ENCODE measurements at regions not wholly inside any gene's neighbourhood (a gene's known extent, or its start where the extent isn't known, plus 50 kb on each side); places are given as distances from the start of the nearest gene placed in this dataset.

DNA sequence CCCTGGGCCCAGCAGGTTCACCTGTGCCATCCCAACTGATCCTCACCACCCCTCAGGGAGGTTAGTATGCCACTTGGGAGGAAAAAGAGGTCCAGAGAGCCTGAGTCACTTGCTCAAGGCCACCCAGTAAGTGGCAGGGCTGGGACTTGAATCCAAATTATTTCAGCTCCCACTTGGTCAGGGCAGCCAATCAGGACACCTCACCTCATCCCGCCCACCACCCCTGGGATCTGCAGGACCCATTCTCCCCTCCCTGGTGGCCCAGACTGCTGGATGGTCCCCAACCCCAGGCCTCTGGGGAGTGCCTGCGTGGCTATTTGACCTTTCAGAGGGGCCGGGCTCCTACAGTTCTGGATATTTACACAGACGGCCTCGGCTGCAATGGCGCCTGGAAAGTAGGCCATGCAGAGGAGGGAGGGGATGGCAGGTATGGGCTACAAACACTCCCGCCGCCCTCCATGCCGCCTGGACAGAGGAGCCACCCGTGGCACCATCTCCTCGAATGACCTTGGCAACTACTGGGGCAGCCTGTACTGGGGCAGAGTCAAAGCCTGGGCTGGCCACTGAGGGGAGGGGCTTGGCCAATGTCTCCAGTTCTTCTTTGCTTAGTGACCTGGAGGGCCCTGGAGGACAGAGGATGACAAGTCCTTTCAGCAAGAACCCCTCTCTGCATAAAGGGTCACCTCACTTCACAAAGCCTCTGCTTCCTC lies 153.6 kb upstream of the LINGO1 start:
- DNase-seq, result no peak

DNA sequence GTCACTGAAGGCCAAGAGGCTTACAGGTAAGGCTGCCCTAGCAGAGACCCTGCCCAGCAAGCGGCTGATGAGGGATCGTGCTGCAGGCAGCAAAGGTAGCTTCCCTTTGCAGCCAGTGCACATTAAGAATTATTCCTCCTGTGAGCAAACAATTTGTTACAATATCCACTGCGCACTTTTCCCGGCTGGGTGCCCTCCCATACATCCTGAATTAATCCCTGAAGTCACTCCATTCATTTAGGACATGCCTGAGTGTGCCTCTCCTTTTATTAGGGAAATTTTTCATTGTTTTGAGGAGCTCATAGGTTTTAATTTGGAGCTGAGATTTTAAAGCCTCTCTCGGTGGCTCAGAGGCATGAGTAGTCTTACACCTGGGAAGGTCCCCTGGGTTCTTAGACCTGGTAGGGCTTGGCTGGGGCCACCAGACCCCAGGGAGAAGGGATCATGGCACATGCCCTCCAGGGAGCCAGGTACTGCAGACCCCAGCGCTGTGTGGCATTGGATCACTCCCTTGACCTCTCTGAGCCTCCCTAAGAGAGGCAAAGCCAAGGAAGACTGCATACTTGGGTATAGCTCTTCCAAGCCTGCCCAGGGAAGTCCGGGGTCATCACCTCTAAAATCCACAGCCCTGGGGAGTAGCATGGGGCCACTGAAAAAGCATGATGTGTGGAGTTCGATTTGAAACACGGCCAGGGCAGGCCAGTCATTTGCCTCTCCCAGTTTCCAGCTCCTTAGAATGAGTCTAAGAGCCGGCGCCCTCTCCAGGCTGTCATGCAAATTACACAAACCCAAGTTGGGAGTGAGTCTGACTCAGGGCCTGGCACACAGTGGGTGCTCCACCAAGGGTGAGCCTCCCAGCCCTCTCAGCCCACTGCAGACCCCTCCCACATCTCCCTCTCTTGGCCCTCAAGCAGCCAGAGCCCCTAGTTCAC lies 151.9 kb upstream of the LINGO1 start:
- no peak for DNase-seq

DNA sequence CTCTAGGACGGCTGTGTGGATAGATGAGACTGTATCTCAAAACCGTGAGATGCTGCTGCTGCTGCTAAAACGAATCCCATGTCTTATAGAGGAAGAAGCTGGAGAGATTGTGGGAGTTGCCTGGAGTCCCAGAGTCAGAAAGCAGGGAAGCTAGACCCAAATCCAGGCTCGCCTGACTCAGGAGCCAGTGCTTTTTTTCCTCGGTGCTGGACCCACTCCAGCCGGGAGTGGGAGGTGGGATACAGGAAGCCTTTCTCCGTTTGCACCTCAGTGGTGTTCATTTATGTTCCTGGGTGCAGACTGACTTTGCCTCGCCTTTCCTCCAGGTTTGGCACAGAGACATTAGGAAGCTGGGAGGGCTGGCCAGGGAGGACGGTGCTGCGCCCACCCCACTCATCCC lies 150.9 kb upstream of the LINGO1 start:
- DNase-seq, result no peak

DNA sequence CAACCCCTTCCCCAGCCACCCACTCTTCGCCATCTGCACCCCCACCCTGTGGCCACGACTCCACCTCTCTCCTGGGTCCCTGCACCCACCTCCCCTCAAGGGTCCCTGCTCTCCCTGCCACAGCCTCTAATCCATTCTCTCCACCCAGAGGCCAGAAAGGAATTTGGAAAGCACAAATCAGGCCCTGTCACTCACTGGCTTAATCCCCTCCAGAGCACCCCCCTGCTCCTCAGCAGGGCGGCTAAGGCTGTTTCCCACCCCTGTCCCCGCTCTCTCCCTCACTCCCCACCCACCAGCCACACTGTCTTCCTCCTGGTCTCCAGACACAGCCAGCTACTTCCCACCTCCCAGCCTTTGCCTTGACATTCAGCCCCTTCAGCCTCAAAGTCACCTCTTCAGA lies 150.0 kb upstream of the LINGO1 start:
- no peak for DNase-seq

DNA sequence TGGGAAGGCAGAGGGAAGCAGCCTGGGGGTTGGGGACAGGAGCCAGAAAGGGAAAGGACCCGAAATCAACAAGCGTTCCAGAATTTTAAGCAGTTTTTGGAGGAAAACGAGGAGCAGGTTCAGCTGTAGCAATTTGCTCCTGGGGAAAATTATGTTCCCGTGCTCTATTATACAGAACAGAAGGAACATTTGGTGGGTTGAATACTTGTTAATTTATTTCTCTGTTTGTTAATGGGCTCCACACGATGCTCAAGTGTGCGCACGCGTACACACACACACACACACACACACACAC lies 149.2 kb upstream of the LINGO1 start:
- DNase-seq, result no peak

DNA sequence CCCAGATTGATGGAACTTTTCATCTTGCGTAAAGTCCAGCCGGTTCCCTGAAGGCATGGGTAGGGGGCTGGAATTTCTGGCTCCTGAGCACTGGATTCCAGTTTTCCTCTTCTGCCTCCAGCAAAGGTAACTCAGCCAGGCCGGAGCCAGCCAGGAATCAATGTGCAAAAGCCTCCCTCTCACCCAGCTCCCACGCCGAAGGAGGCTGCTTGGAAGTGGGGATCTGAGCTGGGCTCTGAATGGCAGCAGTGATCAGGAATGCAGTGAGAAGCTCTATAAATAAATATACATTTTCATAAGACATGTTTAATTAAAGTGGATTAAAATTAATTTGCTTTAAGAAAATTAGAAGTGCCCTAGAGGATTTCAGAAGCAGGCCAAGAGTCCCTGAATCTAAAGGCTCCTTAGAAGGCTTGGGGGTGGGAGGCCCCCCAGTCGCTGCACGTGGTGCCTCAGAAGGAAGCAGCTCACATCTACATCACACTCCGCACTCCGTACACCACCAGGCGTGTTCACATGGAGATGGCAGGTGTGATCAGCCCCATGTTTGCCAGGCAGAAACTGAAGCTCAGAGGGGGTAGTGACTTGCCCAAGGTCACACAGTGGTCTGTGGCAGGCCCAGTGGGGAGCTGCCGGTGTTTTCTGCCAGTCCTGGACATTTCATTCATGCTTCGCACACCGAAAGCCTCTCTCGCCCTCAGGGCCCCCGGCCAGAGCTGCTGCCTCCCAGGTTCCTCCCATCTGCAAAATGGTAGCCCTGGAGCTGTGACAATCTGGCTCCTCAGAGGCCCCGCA lies 148.6 kb upstream of the LINGO1 start:
- no peak for DNase-seq

DNA sequence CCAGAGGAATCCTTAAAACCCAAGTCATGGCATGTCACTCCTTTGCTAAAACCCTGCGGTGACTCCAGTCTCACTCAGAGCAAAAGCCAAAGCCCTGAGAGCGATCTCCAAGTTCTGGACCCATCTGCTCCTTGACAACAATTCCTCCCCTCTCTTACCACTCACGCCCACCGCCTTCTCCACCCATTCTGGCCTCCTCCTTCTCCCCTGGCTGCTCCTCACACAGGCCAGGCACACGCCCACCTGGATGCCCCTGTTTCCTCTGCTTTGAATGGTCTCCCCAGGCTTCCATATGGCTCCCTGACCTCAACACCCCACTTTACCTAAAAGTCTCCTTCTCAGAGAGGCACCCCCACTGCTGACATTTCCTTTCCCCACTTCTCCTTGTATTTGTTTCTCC lies 146.1 kb upstream of the LINGO1 start:
- no peak for DNase-seq

DNA sequence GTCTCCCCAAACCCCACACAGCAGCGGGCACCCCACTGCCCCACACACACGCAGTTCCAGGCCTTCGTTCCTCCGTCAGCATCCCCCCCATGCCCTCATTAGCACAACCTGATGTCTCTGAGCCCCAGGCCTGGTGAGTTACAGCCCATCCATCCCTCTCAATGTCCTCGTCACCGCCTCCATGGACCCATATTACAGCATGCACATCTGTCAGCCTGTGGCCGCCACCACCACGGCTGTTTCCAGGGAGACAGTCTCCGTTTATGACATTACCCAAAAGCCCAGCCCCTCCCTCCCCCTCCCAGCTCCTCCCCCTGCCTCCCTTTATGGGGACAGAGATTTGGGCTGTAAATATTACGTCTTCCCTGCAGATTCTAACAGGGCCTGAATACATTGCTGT lies 143.1 kb upstream of the LINGO1 start:
- no peak for DNase-seq

DNA sequence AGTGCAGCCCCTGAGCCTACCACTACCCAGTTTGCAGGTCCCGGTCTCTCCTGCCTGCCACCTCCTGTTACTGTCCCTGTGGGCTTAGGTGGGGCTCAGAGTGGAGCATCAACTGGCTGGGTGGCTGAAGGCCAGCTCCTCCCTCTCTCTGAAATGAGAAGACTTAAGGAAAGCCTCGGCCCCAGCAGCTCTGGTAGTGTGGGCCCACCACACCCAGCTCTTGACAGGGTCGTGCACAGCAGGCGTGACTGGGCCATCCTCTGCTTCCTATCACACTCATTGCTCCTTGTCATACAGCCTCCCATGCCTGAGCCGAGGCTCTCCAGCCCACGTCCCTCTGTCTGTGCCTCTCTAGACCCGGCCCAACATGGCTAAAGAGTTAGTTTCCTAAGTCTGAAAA lies 142.7 kb upstream of the LINGO1 start:
- no peak for DNase-seq

DNA sequence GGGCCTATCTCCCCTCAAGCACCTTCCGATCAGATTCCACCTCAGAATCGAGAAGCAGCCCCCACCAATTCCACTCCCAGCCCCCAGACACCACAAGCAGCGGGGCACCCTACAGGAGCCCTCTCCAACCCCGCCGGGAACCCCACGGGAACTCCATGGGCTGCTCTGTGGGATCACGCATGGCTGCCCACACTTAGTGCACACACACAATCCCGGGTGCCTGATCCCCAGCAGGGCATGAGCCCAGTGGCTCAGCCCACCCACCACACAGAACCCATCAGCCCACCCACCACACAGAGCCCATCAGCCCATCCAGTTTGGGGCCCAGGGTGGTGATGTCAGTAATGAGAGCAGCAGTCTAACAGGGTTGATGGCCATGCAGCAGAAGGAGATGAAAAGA lies 141.6 kb upstream of the LINGO1 start:
- no peak for DNase-seq

DNA sequence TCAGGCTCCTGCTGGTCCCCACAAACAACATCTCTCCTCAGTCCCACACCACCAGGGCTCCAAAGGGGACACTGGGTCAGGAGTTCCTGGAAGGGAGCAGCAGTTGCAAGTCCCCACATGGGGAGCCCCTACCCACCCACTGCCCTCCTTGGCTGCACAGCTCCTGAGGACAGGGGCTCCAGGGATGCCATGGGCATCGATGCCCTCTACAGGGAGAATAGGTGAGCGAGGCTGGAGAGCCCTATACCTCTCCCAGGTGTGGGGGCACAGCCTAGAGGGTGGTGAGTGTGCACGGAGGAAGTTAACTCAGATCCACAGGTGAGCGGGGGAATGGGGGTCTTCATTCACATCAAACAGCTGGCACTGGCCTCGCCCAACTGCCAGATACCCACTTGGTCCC lies 141.2 kb upstream of the LINGO1 start:
- no peak for DNase-seq

DNA sequence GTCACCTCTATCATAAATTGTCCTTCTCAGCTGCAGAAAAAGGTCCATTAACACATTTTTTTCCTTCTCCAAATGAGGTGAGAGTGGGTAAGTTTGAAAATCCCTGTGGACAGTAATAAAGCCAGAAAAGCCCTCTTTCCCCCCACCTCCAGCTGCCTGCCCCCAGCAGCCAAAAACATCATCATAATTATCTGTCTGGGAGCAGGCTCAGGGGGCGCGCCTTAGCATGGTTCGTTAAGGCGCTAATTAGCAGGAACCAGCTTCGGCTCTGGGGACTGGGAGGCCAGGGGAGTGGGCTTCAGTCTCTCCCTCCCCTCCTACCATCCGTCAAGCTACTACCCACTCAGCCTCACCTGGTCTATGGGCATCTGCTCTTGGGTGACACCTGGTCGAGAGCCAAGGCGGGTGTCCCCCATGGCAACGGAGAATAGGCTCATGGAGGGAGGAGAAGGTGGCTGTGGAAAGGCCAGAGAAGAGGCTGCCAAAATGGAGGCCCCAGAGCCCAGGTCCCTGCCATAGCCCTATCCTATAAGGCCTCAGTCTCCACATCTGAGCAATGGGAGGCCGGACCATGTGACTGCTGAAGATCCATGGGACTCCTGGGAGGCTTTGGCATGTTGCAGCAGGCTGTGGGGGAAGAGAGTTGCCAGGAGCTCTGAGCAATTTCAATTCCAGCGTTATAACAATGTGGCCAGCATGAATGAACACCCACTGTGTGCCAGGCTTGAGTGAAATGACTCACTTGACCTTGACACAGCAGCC lies 140.1 kb upstream of the LINGO1 start:
- DNase-seq, result no peak

DNA sequence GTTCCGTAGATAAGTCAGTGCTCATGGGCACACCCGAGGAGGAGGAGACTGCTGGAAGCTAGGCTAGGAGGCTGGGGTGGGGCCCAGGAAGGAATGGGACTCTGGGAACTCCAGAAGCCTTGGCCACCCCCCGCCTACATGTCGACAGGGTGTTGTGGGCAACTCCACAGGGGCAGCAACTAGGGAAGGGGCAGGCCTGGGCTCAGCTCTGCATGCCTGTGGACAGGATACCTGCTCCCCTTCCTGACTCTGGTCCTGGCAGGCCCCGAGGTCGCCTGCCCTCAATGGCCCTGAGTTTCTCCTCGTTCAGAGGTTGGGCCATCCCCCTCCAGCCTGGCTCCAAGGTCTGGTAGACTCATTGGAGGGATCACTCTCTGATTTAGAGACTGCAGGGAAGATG lies 138.9 kb upstream of the LINGO1 start:
- DNase-seq, result no peak

DNA sequence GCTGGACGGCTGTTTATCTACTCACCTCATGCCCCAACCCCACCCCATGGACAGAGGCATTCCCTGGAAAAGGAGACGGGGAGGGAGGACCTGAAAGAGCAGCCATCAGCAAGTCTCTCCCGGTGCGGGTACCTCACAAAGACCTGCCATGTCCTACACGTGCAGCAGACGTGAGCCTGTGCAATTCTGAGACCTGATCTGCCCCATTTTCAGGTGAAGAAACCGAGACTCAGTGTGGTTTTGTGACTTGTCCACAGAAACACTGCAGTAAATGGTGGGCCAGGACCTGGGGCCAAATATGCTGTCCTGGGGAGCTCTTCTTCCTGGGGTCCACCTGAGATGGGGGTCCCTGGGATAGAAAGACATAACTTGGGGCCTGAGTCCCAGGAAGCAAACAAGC lies 137.0 kb upstream of the LINGO1 start:
- no peak for DNase-seq

DNA sequence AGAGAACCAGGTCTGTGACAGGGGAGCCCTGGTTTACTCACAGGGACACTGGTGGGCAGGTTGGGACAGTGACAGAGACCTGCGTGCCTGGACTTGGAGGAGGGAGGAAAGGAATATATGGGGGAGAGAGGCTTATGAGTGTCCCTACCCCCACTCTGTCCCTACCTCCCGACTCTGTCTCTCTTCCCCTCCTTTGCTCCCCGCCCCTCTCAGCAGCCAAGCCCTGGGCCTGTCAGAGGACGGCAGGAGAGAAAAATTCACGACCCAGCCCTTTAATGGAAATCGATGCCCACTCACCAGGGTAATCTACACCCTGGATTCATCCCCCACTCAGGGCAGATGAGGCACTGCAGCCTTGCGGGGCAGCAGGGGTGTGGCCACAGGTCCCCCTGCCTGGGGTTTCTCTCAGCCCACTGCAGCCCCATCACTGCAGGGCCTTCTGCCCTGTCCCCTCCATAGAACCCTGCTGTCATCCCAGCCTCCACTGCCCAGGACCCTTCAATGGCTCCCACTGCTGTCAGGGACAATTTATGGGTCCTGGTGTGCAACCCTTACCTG lies 135.9 kb upstream of the LINGO1 start:
- no peak for DNase-seq

DNA sequence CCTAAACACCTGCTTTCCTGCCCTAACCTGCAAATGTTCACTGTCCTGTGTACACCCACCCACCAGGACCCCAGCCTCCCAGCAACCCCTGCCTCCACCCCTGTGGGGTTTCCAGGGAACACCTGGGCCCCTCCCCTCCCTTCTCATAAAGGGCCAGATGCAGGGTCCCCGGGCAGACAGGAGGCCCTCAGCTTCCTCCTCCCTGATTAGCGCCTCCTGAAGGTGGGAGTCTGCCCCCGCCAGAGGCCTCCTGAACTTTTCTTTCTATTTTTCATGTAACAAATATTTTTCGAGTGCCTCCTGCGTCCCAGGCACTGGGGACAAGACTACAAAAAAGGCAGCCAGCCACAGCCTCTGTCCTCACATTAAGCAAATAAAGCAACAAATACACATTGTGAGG lies 135.4 kb upstream of the LINGO1 start:
- DNase-seq, result no peak

DNA sequence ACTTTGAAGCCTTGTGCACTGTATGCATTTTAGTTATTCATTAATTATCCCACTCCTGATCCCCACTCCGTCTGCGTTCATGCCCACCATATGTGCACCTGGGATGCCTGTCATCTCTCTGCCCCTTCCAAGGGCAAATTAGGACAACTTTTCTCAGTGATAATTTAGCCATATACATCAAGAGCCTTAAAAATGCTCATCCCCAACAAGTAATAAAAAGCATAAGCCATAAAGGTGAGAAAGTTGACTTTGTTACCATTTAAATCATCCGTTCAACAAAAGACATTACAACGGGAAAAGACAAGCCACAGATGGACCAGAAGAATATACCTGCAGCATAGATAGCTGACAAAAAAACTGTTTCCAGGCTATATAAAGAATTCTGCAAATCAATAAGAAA lies 131.4 kb upstream of the LINGO1 start:
- DNase-seq, result no peak

DNA sequence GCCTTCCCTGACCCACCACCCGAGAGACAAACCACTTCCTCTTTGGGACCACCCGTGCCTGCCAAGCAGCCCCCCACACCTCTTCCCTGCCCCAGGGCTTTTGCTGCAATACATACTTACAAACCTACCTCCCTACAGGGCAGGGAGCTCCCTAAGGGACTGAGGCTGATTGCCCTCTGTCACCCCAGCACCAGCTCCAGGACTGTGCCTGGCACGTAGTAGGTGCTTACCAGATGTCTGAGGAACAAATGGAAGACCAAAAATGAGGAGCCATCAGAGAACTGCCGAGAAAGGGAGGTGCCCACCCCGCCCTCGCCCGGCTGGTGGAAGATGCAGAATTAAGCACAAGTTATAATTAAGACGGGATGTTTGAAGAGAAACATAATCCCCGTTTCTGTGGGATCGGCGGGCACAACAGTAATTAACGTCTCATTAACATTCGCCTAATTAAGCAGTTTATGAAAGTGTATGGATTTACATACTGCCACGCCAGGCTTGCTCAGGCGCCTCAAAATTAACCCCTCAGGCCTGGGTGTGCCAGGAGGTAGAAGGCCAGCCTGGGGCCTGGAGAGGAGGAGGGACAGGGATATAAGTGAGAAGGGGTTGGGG lies 130.1 kb upstream of the LINGO1 start:
- DNase-seq, result no peak

DNA sequence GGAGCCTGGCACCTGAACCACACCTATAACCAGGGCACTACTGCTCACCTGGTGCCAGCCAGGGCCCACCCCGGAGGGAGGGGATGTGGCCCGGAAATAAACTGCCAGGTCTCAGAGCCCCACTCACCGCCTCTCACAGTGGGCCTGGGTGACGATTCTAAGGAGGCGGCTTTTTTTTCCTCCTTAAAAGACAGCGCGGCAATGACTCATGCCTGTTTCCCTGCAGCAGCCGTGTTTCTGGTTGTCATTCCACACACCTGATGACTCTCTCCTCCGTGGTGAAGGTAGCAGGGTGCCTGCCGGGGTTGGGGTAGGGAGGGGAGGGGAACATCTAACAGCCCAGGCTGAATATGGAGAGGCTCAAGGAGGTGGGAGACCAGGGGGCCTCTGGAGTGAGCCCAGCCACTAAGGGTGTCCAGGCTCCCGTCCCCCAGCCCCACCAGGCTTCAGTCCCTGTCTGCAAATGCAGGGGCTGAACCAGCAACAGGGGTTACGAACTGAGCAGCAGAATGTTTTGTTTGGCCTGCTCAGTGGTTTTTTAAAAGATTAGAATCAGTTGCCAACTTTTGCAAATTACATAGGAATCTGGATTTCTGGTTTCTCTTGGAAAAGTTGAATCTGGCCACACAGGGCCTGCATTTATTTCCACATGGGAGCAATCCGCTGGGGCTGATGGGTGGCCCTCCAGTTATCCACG lies 127.3 kb upstream of the LINGO1 start:
- no peak for DNase-seq

DNA sequence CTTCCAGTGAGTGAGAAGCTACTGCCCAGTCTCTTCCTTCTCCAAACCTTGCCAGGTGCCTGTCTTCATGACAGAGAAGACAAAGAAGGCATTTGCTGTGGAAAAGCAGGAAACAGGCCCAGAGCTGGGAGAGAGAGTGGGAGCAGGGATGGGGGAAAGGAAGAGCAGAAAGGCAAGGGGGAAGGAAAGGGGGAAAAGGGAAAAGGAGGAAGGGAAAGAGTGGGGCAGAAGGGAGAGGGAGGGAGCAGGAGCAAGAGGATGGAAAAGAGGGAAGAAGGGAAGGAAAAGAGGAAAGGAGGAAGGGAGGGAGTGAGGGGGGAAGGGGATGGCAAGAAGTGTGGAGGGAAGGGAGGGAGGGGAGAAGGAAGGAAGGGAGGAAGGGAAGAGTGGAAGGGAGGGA lies 121.2 kb upstream of the LINGO1 start:
- no peak for DNase-seq

DNA sequence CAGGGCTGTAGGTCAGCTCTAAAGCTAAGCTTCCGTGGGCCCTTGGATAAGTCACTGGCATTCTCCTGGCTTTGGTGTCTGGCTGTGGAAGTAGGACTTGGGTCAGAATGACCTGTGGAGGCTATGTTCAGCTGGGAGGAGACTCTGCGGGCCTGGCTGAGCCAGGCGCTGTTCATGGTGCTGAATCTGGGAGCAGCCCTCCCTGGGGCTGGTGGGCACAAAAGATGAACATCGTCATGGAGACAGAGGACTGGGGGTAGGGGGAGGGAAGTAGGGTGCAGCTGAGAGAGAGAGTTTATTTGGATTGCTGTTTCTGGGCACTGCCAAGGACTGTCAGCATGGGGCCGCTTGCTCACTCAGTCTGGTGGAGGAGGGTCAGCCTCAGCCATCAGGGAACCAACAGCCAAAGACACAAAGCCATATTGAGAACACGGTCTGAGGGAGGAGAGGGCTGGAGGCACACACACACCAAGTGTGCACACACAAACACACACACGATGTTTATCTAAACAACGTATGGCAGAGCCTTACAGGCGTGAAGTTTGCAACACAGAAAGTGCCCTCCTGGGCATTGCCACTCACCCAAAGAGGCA lies 120.7 kb upstream of the LINGO1 start:
- peak; percentile 34 for DNase-seq
